ENCODE measurements at regions not wholly inside any gene's neighbourhood (a gene's known extent, or its start where the extent isn't known, plus 50 kb on each side); places are given as distances from the start of the nearest gene placed in this dataset.
A peak's percentile ranks its signal among the peaks of the same experiment; 100 is the strongest.

- Mint-ChIP-seq H3K27ac (no peak overlapping the region), H3K36me3 (no peaks in the 10 kb centered on the region), H3K27me3 (peaks cover 8% of the 10 kb centered on the region), H3K9me3 (no peaks in the 10 kb centered on the region), H3K4me1 (no peaks in the 10 kb centered on the region), H3K4me3 (no peak overlapping the region)
- no peak for DNase-seq
- CTCF ChIA-PET, result no interaction called here
Measured at GRCh38 chr5:72013766-72014624, 93.3 kb upstream of the MAP1B start.

DNA sequence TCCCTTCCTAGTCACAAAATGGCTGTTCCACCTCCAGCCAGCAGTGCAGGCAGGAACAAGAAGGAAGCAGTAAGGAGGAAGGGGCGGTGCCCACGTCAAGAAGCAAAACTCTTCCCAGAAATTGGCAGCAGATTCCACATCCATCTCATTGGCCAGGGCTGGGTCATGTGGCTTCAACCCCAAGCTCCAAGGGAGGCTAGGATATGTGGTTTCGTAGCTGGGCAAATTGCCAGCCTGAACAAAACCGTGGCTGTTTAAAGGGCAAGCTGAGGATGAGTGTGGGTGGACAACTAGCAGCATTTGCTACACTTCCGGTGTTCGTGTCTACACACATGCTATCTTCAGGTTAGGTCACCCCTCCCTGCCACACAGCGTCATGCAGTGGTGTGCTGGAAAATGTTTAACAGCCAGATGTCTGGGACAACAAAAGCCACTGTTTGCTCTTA, 92.1 kb upstream of the MAP1B start:
- H3K27ac Mint-ChIP-seq, result no peak overlapping the region
- peaks cover 12% of the 10 kb centered on the region for H3K27me3 Mint-ChIP-seq
- H3K36me3 Mint-ChIP-seq, result no peaks in the 10 kb centered on the region
- CTCF ChIA-PET, result interaction anchor here (1.2 kb wide), 1 partner anchor 414 kb away, joined by 3 read pairs; no protein-coding TSS in a partner anchor
- no peak overlapping the region for H3K4me3 Mint-ChIP-seq
- no peaks in the 10 kb centered on the region for H3K9me3 Mint-ChIP-seq
- H3K4me1 Mint-ChIP-seq, result no peaks in the 10 kb centered on the region
- DNase-seq, result no peak

DNA sequence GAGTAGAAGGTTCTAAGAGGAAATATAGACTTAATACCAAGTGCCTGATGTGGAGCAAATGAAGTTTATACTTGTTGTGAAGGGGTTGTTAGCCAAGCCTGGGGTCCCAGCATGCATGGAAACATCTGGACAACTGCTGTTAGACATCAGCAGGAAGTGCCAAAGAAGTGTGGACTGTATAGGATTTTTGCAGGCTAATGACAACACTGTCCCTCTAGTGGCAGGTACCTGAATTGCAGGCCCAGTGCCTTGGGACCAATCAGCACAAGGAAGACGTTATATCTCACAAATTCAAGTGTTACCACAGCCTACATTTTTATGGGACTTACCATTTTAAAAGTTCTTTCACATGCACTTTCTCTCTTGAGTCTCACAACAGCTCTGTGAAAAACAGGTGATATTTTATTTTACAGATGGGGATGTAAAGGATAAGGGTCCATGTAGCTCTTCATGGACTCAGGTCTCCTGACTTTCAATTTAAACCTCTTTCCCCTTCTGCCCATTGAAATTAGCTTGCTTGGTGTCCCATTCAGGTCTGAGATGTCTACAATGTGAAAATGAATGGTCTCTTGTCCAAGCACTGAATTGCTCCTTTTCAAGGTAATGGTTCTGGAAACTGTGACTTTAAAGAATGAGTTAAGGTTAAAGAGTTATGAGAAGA, 89.0 kb upstream of the MAP1B start:
- no peak overlapping the region for H3K27ac Mint-ChIP-seq
- H3K36me3 Mint-ChIP-seq, result no peaks in the 10 kb centered on the region
- DNase-seq, result peak; percentile 69
- no peaks in the 10 kb centered on the region for H3K4me1 Mint-ChIP-seq
- CTCF ChIA-PET, result interaction anchor here (0.6 to 1.3 kb wide), 3 partner anchors 15 to 234 kb away, joined by 3 read pairs; no protein-coding TSS in a partner anchor
- H3K9me3 Mint-ChIP-seq, result no peaks in the 10 kb centered on the region
- H3K27me3 Mint-ChIP-seq, result peaks cover 18% of the 10 kb centered on the region
- no peak overlapping the region for H3K4me3 Mint-ChIP-seq

DNA sequence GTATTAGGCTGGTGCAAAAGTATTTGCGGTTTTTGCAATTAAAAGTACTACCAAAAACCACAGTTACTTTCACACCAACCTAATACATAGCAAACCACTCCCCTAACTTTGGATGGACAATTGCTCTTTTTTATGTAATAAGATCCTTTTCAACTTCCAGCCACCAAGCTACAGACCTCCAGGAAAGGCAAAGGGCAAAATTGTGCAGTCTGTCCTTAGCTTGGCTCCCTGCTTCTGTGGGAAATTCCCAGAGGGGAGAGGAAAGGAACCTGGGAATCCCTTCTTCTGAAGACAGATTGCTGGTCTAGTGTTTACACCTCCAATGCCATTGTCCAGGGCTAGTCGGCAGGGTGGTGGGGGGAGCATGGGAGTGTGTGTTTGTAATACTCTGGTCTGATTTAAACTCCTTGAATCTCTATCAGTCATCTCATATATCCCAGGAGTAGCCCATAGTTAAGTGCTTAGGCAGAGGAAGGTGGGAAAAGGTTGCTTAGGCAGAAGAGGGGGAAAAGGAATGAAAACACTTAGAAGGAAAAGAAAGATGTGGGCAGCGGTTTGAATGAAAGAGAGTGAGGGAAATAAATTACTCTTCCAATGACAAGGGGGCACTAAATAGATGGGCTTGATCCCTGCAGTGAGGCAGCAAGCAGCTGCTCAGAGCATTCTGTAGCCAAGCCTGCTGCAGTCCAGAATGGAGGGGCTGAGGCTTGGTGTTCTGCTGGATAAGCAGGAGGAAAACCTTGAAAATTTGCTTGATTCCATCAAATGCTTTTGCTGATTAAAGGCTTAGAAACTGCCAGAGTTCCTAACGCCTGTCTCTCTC, 86.9 kb upstream of the MAP1B start:
- Mint-ChIP-seq H3K27me3 (peaks cover 15% of the 10 kb centered on the region), H3K4me1 (no peaks in the 10 kb centered on the region), H3K4me3 (no peak overlapping the region), H3K9me3 (no peaks in the 10 kb centered on the region), H3K27ac (no peak overlapping the region), H3K36me3 (no peaks in the 10 kb centered on the region)
- CTCF ChIA-PET, result interaction anchor here (1.5 kb wide), 1 partner anchor 238 kb away, joined by 4 read pairs; no protein-coding TSS in a partner anchor
- no peak for DNase-seq

- DNase-seq, result no peak
- H3K27me3 Mint-ChIP-seq, result peaks cover 15% of the 10 kb centered on the region
- no peaks in the 10 kb centered on the region for H3K36me3 Mint-ChIP-seq
- H3K27ac Mint-ChIP-seq, result no peak overlapping the region
- CTCF ChIA-PET, result no interaction called here
- no peak overlapping the region for H3K4me3 Mint-ChIP-seq
- no peaks in the 10 kb centered on the region for H3K9me3 Mint-ChIP-seq
- no peaks in the 10 kb centered on the region for H3K4me1 Mint-ChIP-seq
Measured at GRCh38 chr5:72021651-72022357, 85.5 kb upstream of the MAP1B start.

DNA sequence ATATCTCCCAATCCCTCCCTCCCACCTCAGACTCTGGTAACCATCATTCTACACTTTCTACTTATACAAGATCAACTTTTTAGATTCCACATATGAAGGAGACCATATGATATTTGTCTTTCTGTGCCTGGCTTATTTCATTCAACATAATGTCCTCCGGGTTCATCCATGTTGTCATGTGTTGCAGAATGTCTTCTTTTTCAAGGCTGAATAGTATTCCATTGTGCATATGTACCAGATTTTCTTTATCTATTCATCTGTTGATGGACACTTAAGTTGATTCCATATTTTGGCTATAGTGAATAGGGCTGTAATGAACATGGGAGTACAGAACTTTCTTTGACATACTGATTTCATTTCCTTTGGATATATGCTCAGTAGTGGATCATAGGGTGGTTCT, 78.9 kb upstream of the MAP1B start:
- Mint-ChIP-seq H3K4me1 (no peaks in the 10 kb centered on the region), H3K36me3 (no peaks in the 10 kb centered on the region), H3K27ac (no peak overlapping the region), H3K9me3 (peaks cover 2% of the 10 kb centered on the region), H3K27me3 (peaks cover 6% of the 10 kb centered on the region), H3K4me3 (no peak overlapping the region)
- CTCF ChIA-PET, result no interaction called here
- no peak for DNase-seq

DNA sequence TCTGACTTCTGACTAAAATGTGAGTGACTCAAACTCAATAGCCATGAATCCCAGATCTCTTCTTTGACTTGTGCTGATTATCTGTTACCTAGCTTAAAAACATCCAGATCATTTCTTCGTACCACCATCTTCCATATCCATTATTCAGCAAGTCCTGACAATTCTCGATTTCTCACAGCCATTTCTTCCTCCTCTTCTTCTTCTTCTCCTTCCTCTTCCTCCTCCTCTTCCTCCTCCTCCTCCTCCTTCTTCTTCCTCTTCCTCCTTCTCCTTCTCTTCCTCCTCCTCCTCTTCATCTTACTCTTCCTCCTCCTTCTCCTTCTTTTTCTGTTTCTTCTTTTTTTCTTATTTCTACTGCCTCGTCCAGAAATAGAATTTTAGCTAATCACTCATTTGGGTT, 77.0 kb upstream of the MAP1B start:
- Mint-ChIP-seq H3K9me3 (peaks cover 2% of the 10 kb centered on the region), H3K27ac (no peak overlapping the region), H3K4me3 (no peak overlapping the region), H3K36me3 (no peaks in the 10 kb centered on the region), H3K27me3 (peaks cover 6% of the 10 kb centered on the region), H3K4me1 (no peaks in the 10 kb centered on the region)
- no peak for DNase-seq
- CTCF ChIA-PET, result no interaction called here

- Mint-ChIP-seq H3K27me3 (peaks cover 10% of the 10 kb centered on the region), H3K9me3 (peaks cover 2% of the 10 kb centered on the region), H3K27ac (no peak overlapping the region), H3K4me1 (no peaks in the 10 kb centered on the region), H3K4me3 (no peak overlapping the region), H3K36me3 (no peaks in the 10 kb centered on the region)
- CTCF ChIA-PET, result no interaction called here
- DNase-seq, result no peak
Measured at GRCh38 chr5:72032788-72033187, 74.5 kb upstream of the MAP1B start.

DNA sequence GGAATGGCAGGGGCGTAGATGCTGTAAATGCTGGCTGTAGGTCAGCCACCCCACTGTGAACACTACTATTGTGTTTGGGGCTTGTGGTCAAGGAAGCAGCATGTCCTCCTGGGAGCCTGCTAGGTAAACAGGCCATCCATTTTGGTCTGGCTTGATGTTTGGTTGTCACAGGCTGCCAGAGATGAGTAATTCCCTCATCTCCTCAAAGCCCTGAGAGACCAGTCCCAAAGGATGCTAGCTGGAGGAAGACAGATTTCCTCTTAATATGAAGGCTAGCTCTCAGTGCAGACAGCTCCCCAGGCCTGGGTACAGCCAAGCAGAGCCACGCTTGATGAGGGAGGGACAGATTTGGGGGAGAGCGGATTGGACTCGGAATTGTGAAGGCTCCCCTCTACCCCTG, 72.5 kb upstream of the MAP1B start:
- CTCF ChIA-PET, result interaction anchor here (0.7 kb wide), 1 partner anchor 15 kb away, joined by 3 read pairs; no protein-coding TSS in a partner anchor
- Mint-ChIP-seq H3K27me3 (peaks cover 10% of the 10 kb centered on the region), H3K9me3 (no peaks in the 10 kb centered on the region)

GRCh38 chr5:72035831-72036230, 71.4 kb upstream of the MAP1B start:
- CTCF ChIA-PET, result no interaction called here
- Mint-ChIP-seq H3K36me3 (no peaks in the 10 kb centered on the region), H3K9me3 (no peaks in the 10 kb centered on the region), H3K27ac (no peak overlapping the region), H3K27me3 (peaks cover 5% of the 10 kb centered on the region), H3K4me3 (no peak overlapping the region), H3K4me1 (no peaks in the 10 kb centered on the region)
- no peak for DNase-seq

More for the DNA sequence above, 72.5 kb upstream of the MAP1B start:
- Mint-ChIP-seq H3K4me1 (no peaks in the 10 kb centered on the region), H3K4me3 (no peak overlapping the region), H3K27ac (no peak overlapping the region), H3K36me3 (no peaks in the 10 kb centered on the region)
- no peak for DNase-seq

DNA sequence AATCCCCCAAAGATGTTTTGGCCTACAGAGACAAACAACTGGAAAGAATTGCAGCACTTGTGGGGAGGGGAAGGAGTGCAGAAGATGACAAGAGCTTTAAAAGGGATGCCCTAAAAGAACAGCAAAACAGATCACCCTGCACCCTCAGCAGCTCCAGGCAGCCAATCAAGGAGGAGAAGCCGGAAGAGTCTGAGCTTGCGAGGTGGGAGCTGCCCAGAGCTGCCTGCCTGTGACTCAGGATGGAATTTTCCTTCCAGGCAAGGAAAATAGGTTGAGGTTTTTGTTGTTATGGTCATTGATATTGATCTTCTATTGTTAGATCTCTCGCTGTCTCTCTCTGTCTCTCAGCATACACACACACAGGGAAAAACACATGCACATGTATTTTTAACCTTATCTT, 70.3 kb upstream of the MAP1B start:
- Mint-ChIP-seq H3K27me3 (peaks cover 5% of the 10 kb centered on the region), H3K4me1 (no peaks in the 10 kb centered on the region), H3K9me3 (no peaks in the 10 kb centered on the region), H3K27ac (no peak overlapping the region), H3K36me3 (no peaks in the 10 kb centered on the region), H3K4me3 (no peak overlapping the region)
- CTCF ChIA-PET, result no interaction called here
- DNase-seq, result no peak

DNA sequence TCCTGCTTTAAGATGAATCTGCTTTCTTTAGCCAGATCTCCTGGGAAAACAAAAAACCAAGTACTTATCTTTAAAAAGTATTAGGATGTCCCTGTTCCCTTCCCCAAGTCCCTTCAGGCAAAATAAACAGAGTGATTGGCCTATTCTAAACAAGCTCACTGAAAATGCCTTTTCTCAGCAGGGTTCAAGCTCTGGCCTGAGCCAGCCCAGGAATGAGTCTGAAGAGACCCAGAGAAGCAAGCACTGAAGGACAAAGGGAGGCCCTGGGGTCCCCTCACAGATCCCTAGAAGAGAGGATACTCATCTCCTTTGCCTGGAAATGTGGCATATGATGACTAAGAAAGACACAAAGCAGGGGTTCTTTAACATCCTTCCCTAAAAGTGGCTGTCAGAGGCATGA, 66.8 kb upstream of the MAP1B start:
- Mint-ChIP-seq H3K27me3 (peaks cover 5% of the 10 kb centered on the region), H3K36me3 (no peaks in the 10 kb centered on the region), H3K4me1 (no peaks in the 10 kb centered on the region), H3K9me3 (no peaks in the 10 kb centered on the region), H3K4me3 (no peak overlapping the region), H3K27ac (no peak overlapping the region)
- DNase-seq, result no peak
- CTCF ChIA-PET, result no interaction called here

- H3K27me3 Mint-ChIP-seq, result peaks cover 3% of the 10 kb centered on the region
- no peak overlapping the region for H3K4me3 Mint-ChIP-seq
Measured at GRCh38 chr5:72041654-72042053, 65.6 kb upstream of the MAP1B start.

GRCh38 chr5:72042097-72042496, 65.2 kb upstream of the MAP1B start:
- Mint-ChIP-seq H3K4me3 (no peak overlapping the region), H3K9me3 (no peaks in the 10 kb centered on the region), H3K4me1 (no peaks in the 10 kb centered on the region), H3K27me3 (no peaks in the 10 kb centered on the region), H3K27ac (no peak overlapping the region), H3K36me3 (no peaks in the 10 kb centered on the region)
- DNase-seq, result no peak
- CTCF ChIA-PET, result no interaction called here

More at GRCh38 chr5:72041654-72042053, 65.6 kb upstream of the MAP1B start:
- H3K27ac Mint-ChIP-seq, result no peak overlapping the region
- H3K9me3 Mint-ChIP-seq, result no peaks in the 10 kb centered on the region
- H3K36me3 Mint-ChIP-seq, result no peaks in the 10 kb centered on the region
- H3K4me1 Mint-ChIP-seq, result no peaks in the 10 kb centered on the region
- DNase-seq, result no peak
- CTCF ChIA-PET, result no interaction called here
